MM.1S (cell line): ENCODE measurements at regions not wholly inside any gene's neighbourhood (a gene's known extent, or its start where the extent isn't known, plus 50 kb on each side); places are given as distances from the start of the nearest gene placed in this dataset.

Source experiments
- CTCF ChIP-seq: fragments of 300-600 bp; sonication (generic); IDR thresholded peaks from 2 replicates; pipeline ENCODE4 v1.5.1; 2016; ENCODE audit warnings: antibody characterized with exemption, low read length, mixed read lengths
- EZH2 ChIP-seq: fragments of 300-600 bp; sonication (generic); optimal IDR thresholded peaks from 2 replicates; pipeline ENCODE3; 2017; ENCODE audit warnings: low read depth, mild to moderate bottlenecking, antibody characterized with exemption, low read length, mixed read lengths
- EZH2phosphoT487 ChIP-seq: fragments of 300-600 bp; sonication (generic); IDR thresholded peaks from 2 replicates; pipeline ENCODE4 v1.6.1; 2018; ENCODE audit warnings: antibody characterized with exemption, low read length

- TF ChIP-seq CTCF (no peak), EZH2 (no peak), EZH2phosphoT487 (no peak)
Observed at GRCh38 chr2:105652014-105652796, 92.5 kb upstream of the NCK2 start.
